Uterus (tissue), 3 donors: ENCODE measurements at regions not wholly inside any gene's neighbourhood (a gene's known extent, or its start where the extent isn't known, plus 50 kb on each side); places are given as distances from the start of the nearest gene placed in this dataset.

Experiments
- DNase-seq, 2 donors: peaks; one replicate each; pipeline ENCODE4 v3.0.0-alpha.2; 2019 to 2020
- H3K27ac ChIP-seq, 2 donors: fragments of 200-600 bp; sonication (generic); 1 replicate in 1 of 2; 2 replicates in 1 of 2; pipeline ENCODE4 v1.5.1; 2016 to 2018
- H3K27me3 ChIP-seq, 2 donors: fragments of 200-600 bp; sonication (generic); one replicate each; pipeline ENCODE4 v1.5.1; 2018 to 2019; ENCODE audit warnings: control low read depth in 1 of 2
- H3K36me3 ChIP-seq, 2 donors: fragments of 200-600 bp; sonication (generic); one replicate each; pipeline ENCODE4 v1.5.1; 2019; ENCODE audit warnings: control low read depth in 1 of 2
- H3K4me1 ChIP-seq, 2 donors: fragments of 200-600 bp; sonication (generic); one replicate each; pipeline ENCODE4 v1.5.1; 2018 to 2019; ENCODE audit warnings: control low read depth in 1 of 2
- H3K4me3 ChIP-seq, 2 donors: fragments of 200-600 bp; sonication (generic); 1 replicate in 1 of 2; 2 replicates in 1 of 2; pipeline ENCODE4 v1.5.1; 2018 to 2019; ENCODE audit warnings: mild to moderate bottlenecking in 1 of 2
- H3K9me3 ChIP-seq, 2 donors: fragments of 200-600 bp; sonication (generic); one replicate each; pipeline ENCODE4 v1.5.1; 2019; ENCODE audit warnings: control low read depth in 1 of 2
- POLR2A ChIP-seq, 2 donors: fragments of 450-650 bp; IDR thresholded peaks; one replicate each; pipeline ENCODE4 v1.6.1; 2016; ENCODE audit warnings: antibody characterized with exemption in 2 of 2, mild to moderate bottlenecking in 1 of 2, moderate library complexity in 1 of 2
- intact Hi-C: fragments of 100-400 bp; cut with DNase I; formaldehyde crosslinking; loops from one replicate; pipeline ENCODE4 v1.15.1; 2023; ENCODE audit warnings: low total_unique reads
- TF ChIP-seq, protein P1 (sequence below), 4 experiments: fragments of 200-600 bp in 2 of 4; fragments of 450-650 bp in 2 of 4; sonication (generic) in 2 of 4; IDR thresholded peaks; one replicate each; pipeline ENCODE4 v1.5.1; 2016 to 2019; ENCODE audit warnings: antibody characterized with exemption in 4 of 4, mild to moderate bottlenecking in 2 of 4, moderate library complexity in 1 of 4
- donor health status: DM: yes; HTN: yes; CAD: no.

DNA sequence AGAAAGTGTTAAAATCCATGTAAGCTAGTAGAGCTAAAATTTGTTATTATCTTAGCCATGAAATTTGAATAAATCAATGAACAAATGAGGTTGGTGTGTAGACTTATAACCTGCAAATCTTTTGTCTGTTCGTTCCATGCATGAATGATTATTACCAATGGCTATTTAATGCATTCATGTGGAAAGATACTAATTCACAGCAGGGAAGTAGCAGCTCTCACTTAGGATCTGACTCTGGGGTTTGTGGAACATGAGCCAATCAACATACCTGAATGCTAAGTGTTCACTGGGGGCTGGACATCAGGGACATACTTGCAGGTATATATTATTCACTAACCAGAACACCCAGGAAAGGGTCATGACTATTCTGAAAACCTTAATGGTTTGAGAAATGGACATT is 444.1 kb downstream of the STIM2 start:
- DNase-seq, result no peak
- Histone ChIP-seq H3K27ac (no peak overlapping the region), H3K4me3 (no peak overlapping the region), H3K36me3 (no peaks in the 10 kb centered on the region), H3K27me3 (no peaks in the 10 kb centered on the region), H3K9me3 (no peaks in the 10 kb centered on the region), H3K4me1 (no peaks in the 10 kb centered on the region)
- intact Hi-C loops, result no loop called here
- TF ChIP-seq, protein P1, sequence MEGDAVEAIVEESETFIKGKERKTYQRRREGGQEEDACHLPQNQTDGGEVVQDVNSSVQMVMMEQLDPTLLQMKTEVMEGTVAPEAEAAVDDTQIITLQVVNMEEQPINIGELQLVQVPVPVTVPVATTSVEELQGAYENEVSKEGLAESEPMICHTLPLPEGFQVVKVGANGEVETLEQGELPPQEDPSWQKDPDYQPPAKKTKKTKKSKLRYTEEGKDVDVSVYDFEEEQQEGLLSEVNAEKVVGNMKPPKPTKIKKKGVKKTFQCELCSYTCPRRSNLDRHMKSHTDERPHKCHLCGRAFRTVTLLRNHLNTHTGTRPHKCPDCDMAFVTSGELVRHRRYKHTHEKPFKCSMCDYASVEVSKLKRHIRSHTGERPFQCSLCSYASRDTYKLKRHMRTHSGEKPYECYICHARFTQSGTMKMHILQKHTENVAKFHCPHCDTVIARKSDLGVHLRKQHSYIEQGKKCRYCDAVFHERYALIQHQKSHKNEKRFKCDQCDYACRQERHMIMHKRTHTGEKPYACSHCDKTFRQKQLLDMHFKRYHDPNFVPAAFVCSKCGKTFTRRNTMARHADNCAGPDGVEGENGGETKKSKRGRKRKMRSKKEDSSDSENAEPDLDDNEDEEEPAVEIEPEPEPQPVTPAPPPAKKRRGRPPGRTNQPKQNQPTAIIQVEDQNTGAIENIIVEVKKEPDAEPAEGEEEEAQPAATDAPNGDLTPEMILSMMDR (IDR thresholded peaks at IDR 0.05), result no peak
- TF ChIP-seq POLR2A (IDR thresholded peaks at IDR 0.05), result no peak

DNA sequence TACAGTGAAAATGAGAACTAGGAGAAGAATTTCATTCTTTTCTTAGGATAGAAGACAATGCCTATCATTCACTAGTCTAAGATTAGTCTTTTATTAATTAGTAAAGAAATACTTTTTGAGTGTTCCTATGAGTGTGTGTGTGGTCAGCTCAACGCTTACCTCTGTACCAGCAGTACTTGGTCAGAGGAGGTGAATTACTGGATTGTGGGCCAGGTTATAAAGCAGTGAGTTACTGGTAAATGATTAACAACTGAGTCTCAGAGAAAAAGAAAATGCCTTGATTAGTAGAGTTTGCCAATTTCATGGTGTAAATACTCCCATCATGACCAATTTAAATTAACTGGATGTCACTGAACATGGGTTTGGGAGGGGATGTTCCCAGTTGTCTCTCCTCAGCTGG is 444.6 kb downstream of the STIM2 start:
- no peak for DNase-seq
- TF ChIP-seq POLR2A (IDR thresholded peaks at IDR 0.05), result no peak
- TF ChIP-seq, protein P1 (IDR thresholded peaks at IDR 0.05), result no peak
- H3K27me3 ChIP-seq, result no peaks in the 10 kb centered on the region
- H3K4me1 ChIP-seq, result no peaks in the 10 kb centered on the region
- H3K4me3 ChIP-seq, result no peak overlapping the region
- H3K36me3 ChIP-seq, result no peaks in the 10 kb centered on the region
- intact Hi-C loops, result no loop called here
- H3K9me3 ChIP-seq, result no peaks in the 10 kb centered on the region
- H3K27ac ChIP-seq, result no peak overlapping the region

DNA sequence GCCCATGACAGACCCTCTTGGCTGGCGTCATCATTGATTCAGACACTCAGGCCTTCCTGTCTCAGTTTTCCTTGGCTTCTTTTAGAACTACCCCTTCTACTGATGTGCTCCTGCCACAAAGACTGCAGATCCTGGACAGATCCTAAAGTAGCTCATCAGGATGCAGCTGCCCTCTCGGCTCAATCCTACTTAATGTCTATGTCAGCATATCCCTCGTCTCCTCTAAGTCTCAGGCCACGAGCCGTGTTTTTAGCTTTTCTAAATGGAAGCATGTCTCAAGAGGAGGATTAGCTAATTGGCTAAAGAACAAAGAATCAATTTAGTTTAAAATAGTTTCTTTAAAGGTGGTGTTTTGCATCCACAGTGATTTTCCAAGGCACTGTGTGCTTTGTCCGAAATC is 447.7 kb downstream of the STIM2 start:
- no peaks in the 10 kb centered on the region for H3K27me3 ChIP-seq
- intact Hi-C loops, result no loop called here
- H3K27ac ChIP-seq, result no peak overlapping the region
- no peak for DNase-seq
- no peaks in the 10 kb centered on the region for H3K9me3 ChIP-seq
- no peak overlapping the region for H3K4me3 ChIP-seq
- no peaks in the 10 kb centered on the region for H3K36me3 ChIP-seq
- TF ChIP-seq POLR2A (IDR thresholded peaks at IDR 0.05), result no peak
- TF ChIP-seq, protein P1 (IDR thresholded peaks at IDR 0.05), result no peak
- no peaks in the 10 kb centered on the region for H3K4me1 ChIP-seq

DNA sequence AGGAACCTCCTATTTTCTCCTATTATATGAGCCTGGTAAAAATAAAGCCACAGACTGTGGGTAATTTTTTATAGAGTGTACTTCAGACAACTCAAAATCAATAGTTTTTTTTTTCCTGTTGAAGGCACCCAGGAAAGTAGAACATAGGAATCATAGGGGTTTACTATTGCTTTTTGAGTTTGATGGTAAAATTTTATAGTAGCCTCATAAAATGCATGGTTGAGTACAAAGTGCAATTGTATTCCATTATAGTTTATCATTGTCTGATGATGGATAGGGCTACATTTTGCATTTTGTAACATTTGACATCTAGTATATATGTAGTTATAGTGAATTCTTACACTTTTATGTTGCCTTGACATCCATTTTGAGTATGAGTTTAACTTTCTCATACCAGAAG is 455.0 kb downstream of the STIM2 start:
- DNase-seq, result no peak
- TF ChIP-seq, protein P1 (IDR thresholded peaks at IDR 0.05), result no peak
- no peak for TF ChIP-seq POLR2A (IDR thresholded peaks at IDR 0.05)
- Histone ChIP-seq H3K27ac (no peak overlapping the region), H3K9me3 (no peaks in the 10 kb centered on the region), H3K36me3 (no peaks in the 10 kb centered on the region), H3K4me1 (no peaks in the 10 kb centered on the region), H3K27me3 (no peaks in the 10 kb centered on the region), H3K4me3 (no peak overlapping the region)
- intact Hi-C loops, result no loop called here

DNA sequence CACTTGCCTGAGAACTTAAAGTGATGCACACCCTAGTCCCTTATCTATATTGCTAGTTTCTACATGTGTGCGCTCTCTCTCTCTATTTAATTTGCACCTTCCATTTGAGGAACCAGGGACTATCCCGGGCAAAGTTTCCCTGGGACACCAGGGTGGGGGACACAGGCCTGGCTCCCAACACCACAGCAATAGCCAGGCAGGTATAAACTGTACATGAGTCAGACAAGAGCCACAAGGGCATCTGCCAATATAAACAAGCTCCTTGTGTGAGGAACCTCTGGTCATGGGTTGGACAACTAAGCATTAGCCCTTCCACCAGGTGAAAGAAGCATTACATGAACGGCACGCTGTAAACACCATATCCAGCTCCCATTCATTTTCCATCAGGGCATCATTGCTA is 455.5 kb downstream of the STIM2 start:
- H3K4me3 ChIP-seq, result no peak overlapping the region
- no peak for TF ChIP-seq POLR2A (IDR thresholded peaks at IDR 0.05)
- TF ChIP-seq, protein P1 (IDR thresholded peaks at IDR 0.05), result no peak
- H3K27me3 ChIP-seq, result no peaks in the 10 kb centered on the region
- no peak overlapping the region for H3K27ac ChIP-seq
- no peaks in the 10 kb centered on the region for H3K36me3 ChIP-seq
- no peaks in the 10 kb centered on the region for H3K4me1 ChIP-seq
- intact Hi-C loops, result no loop called here
- no peaks in the 10 kb centered on the region for H3K9me3 ChIP-seq
- DNase-seq, result no peak
